Omental fat pad (tissue), 3 donors: ENCODE measurements at regions not wholly inside any gene's neighbourhood (a gene's known extent, or its start where the extent isn't known, plus 50 kb on each side); places are given as distances from the start of the nearest gene placed in this dataset.

Experiments used
- ATAC-seq: fragments of 150-250 bp; one replicate; pipeline ENCODE4 v1.9.1; 2016; ENCODE audit warnings: mild to moderate bottlenecking, moderate library complexity; ENCODE audit not compliant: low FRiP score
- DNase-seq: peaks from one replicate; pipeline ENCODE4 v3.0.0-alpha.2; 2019; ENCODE audit warnings: low spot score
- TF ChIP-seq, protein P1 (sequence below), 3 donors: fragments of 450-650 bp; IDR thresholded peaks; one replicate each; pipeline ENCODE4 v1.5.1; 2016 to 2017; ENCODE audit warnings: antibody characterized with exemption in 3 of 3, mild to moderate bottlenecking in 3 of 3, moderate library complexity in 2 of 3

DNA sequence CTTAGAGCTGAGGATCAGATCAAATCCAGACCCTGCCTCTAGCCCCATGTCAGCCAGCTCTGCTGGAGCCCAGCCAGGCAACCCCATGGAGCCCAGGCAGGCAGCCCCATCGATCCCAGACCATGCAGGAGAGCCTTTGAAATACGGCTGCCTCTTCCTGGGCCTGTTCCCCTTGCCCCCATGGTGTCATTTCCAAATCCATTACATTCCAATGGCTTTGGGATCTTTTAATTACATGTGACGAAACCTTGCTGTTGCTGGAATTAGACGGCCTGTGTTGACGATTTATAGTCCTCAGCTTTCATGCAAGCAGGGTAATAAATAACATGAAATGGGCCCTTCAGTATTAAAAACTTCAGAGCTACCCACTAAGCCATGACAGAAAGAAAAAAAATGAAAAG, 75.8 kb upstream of the SLC14A2 start:
- no peak for DNase-seq
- no peak for ATAC-seq
- TF ChIP-seq, protein P1, sequence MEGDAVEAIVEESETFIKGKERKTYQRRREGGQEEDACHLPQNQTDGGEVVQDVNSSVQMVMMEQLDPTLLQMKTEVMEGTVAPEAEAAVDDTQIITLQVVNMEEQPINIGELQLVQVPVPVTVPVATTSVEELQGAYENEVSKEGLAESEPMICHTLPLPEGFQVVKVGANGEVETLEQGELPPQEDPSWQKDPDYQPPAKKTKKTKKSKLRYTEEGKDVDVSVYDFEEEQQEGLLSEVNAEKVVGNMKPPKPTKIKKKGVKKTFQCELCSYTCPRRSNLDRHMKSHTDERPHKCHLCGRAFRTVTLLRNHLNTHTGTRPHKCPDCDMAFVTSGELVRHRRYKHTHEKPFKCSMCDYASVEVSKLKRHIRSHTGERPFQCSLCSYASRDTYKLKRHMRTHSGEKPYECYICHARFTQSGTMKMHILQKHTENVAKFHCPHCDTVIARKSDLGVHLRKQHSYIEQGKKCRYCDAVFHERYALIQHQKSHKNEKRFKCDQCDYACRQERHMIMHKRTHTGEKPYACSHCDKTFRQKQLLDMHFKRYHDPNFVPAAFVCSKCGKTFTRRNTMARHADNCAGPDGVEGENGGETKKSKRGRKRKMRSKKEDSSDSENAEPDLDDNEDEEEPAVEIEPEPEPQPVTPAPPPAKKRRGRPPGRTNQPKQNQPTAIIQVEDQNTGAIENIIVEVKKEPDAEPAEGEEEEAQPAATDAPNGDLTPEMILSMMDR (IDR thresholded peaks at IDR 0.05), result no peak

- TF ChIP-seq, protein P1 (IDR thresholded peaks at IDR 0.05), result no peak
- DNase-seq, result no peak
Observed at GRCh38 chr18:45540125-45540524, 75.2 kb upstream of the SLC14A2 start.

GRCh38 chr18:45541421-45541820, 73.9 kb upstream of the SLC14A2 start:
- DNase-seq (no peak), ATAC-seq (no peak)
- TF ChIP-seq, protein P1 (IDR thresholded peaks at IDR 0.05), result no peak

More at GRCh38 chr18:45540125-45540524, 75.2 kb upstream of the SLC14A2 start:
- ATAC-seq, result no peak

DNA sequence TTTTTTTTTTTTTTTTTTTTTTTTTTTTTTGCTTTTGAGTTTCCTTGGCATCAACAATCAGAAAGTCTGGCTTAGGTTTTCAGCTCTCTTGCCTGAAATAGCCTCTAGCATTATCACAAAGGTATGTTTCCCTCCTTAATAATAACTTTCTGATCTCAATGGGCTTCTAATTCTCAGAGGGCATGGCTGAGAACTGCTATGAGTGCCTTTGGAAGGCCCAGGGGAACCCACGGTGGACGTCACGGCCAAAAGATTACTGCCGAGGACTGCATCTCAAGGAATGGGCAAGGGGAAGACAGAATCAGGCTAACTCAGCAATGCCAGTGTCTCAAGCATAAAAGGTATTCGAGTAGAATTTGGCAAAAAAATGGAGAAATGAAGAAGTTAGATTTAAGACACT, 73.2 kb upstream of the SLC14A2 start:
- DNase-seq (no peak), ATAC-seq (no peak)
- TF ChIP-seq, protein P1 (IDR thresholded peaks at IDR 0.05), result no peak

GRCh38 chr18:45547910-45548309, 67.4 kb upstream of the SLC14A2 start:
- TF ChIP-seq, protein P1 (IDR thresholded peaks at IDR 0.05), result no peak
- ATAC-seq, result no peak
- no peak for DNase-seq

- DNase-seq, result no peak
- TF ChIP-seq, protein P1 (IDR thresholded peaks at IDR 0.05), result no peak
- no peak for ATAC-seq
Observed at GRCh38 chr18:45548614-45549013, 66.7 kb upstream of the SLC14A2 start.

DNA sequence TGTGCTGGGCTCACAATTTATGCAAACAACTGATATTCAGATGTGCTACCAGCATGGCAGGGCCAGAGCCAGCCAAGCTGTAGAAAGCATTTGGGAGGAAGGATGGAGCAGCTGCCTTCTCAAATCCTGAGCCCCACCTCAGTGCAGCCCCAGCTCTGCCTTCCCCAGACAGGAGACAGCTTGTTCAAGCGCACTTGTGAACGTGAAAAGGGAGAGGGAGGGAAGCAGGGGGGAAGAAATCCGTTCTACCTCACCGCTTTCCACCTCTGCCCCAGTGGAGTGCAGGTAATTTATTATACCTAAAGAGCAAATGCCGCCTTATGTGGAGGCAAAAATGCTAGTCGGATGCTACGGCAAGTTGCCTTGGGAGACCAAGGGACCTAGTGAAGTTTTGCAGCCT, 66.0 kb upstream of the SLC14A2 start:
- TF ChIP-seq, protein P1 (IDR thresholded peaks at IDR 0.05), result no peak
- no peak for ATAC-seq
- DNase-seq, result no peak
